Neural progenitor cell (in vitro differentiated cells): ENCODE measurements at regions not wholly inside any gene's neighbourhood (a gene's known extent, or its start where the extent isn't known, plus 50 kb on each side); places are given as distances from the start of the nearest gene placed in this dataset.

Experiments
- EZH2 ChIP-seq: fragments of 200-600 bp; sonication (generic); IDR thresholded peaks from 2 replicates; pipeline ENCODE4 v1.6.1; 2017; ENCODE audit warnings: antibody characterized with exemption, mild to moderate bottlenecking, moderate library complexity
- EZH2phosphoT487 ChIP-seq: fragments of 200-600 bp; sonication (generic); IDR thresholded peaks from 2 replicates; pipeline ENCODE4 v1.6.1; 2017; ENCODE audit warnings: antibody characterized with exemption
- TF ChIP-seq, protein P1 (sequence below): fragments of 200-600 bp; sonication (generic); IDR thresholded peaks from 2 replicates; pipeline ENCODE4 v1.5.1; 2017; ENCODE audit warnings: antibody characterized with exemption, mild to moderate bottlenecking

DNA sequence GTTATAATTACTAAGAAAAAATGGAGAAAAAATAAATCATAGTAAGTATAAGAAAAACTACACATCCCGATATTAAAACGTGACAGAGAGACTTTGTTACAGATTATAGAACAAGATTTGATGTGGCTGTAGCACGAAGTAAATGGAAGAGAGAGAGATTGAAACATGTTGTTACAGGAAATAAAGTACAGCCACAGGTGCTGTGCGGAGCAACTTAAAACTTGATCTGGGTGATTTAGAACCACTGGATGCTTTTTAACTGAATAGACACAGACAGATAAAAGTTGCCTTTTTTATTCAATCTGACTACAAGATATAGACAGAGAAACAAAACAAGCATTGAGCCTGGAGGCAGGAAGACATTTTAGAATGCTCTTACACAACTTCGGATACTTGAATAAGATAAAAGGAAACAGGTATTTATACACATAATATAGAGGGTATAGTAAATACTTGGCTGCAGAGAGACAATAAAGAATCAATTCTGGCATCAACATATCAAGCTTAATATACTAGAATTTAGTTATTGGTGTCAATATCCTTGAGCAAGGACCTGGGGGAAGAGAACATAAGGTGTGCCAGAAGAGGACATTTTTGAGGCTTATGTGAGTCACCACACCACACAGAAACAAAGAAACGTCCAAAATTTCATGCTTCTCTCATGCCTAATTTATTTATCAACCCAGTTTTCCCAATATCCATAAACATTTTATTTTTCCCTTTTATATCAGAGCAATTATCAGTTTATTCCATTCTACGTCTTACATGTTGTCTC, 548.5 kb downstream of the SLITRK1 start:
- TF ChIP-seq, protein P1, sequence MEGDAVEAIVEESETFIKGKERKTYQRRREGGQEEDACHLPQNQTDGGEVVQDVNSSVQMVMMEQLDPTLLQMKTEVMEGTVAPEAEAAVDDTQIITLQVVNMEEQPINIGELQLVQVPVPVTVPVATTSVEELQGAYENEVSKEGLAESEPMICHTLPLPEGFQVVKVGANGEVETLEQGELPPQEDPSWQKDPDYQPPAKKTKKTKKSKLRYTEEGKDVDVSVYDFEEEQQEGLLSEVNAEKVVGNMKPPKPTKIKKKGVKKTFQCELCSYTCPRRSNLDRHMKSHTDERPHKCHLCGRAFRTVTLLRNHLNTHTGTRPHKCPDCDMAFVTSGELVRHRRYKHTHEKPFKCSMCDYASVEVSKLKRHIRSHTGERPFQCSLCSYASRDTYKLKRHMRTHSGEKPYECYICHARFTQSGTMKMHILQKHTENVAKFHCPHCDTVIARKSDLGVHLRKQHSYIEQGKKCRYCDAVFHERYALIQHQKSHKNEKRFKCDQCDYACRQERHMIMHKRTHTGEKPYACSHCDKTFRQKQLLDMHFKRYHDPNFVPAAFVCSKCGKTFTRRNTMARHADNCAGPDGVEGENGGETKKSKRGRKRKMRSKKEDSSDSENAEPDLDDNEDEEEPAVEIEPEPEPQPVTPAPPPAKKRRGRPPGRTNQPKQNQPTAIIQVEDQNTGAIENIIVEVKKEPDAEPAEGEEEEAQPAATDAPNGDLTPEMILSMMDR, result no peak
- TF ChIP-seq EZH2, result no peak
- no peak for TF ChIP-seq EZH2phosphoT487
